ENCODE measurements at regions not wholly inside any gene's neighbourhood (a gene's known extent, or its start where the extent isn't known, plus 50 kb on each side); places are given as distances from the start of the nearest gene placed in this dataset.

DNA sequence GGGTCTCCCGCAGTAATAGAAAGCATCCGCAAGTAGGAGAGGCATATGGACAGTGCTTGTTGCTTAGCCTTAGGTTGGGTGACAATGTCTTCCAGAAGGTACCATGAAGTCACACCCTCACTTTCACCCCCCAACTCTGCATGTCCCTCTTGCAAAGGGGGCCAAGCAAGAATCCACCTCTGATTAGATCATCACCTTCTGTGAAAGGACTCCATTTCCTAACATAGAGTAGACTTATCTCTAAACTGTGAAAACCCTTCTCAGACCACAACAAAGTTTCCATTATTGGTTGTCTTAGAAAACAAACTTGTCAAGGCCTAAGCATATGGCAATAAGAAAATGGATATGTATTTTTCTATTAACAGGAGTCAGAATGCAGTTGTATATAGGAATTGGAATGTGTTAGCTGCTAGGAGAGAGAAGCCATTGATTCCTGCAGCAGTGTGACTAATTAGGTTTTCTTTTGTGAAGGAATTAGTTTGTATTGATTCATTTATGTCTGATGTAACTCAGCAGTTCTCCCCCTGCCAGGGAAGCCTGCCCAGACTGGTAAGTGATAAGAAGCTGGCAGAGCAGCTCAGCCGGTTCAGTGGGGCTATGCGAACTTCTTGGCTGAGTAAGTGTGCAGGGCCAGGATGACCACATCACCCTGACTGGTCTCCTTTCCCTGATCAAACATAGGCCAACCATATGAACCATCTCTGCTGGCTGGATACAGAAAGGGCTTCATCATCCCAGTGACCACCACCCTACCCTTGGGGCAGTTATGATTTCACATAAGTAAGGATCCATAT is 107.3 kb upstream of the CCDC196 start:
- TF ChIP-seq CTCF (IDR thresholded peaks at IDR 0.05; ENCODE audit: borderline replicate concordance, extremely low read depth, low read length, poor library complexity, severe bottlenecking) (no peak), EZH2 (IDR thresholded peaks at IDR 0.05; ENCODE audit: borderline replicate concordance, low read depth, low read length, severe bottlenecking) (no peak)
